Stimulated activated naive CD8-positive, alpha-beta T cell treated with anti-CD3 and anti-CD28 coated beads, Interleukin-15, amount 100 ng/mL, for 72 hours (primary cell): ENCODE measurements at regions not wholly inside any gene's neighbourhood (a gene's known extent, or its start where the extent isn't known, plus 50 kb on each side); places are given as distances from the start of the nearest gene placed in this dataset.
A peak's percentile ranks its signal among the peaks of the same experiment; 100 is the strongest.

Experiments
- ATAC-seq: fragments of 150-1000 bp; cut with Tn5 transposase; 2 replicates; pipeline ENCODE4 v1.10.0; 2021; ENCODE audit warnings: mild to moderate bottlenecking, moderate library complexity
- DNase-seq, 2 donors: peaks; one replicate each; pipeline ENCODE4 v3.0.0; 2021 to 2022
- H3K27ac Mint-ChIP-seq, 2 donors: one replicate each; pipeline ENCODE4 v1.8.0; 2022; ENCODE audit warnings: mild to moderate bottlenecking in 2 of 2, mixed read lengths in 2 of 2, moderate library complexity in 2 of 2
- H3K27me3 Mint-ChIP-seq: one replicate; pipeline ENCODE4 v1.8.0; 2022; ENCODE audit warnings: mixed read lengths
- H3K4me1 Mint-ChIP-seq: one replicate; pipeline ENCODE4 v1.8.0; 2022; ENCODE audit warnings: mild to moderate bottlenecking, mixed read lengths
- H3K4me3 Mint-ChIP-seq, 2 donors: one replicate each; pipeline ENCODE4 v1.8.0; 2022; ENCODE audit warnings: mild to moderate bottlenecking in 2 of 2, mixed read lengths in 2 of 2, moderate library complexity in 1 of 2
- H3K9me3 Mint-ChIP-seq, 2 donors: one replicate each; pipeline ENCODE4 v1.8.0; 2022; ENCODE audit warnings: mixed read lengths in 2 of 2

DNA sequence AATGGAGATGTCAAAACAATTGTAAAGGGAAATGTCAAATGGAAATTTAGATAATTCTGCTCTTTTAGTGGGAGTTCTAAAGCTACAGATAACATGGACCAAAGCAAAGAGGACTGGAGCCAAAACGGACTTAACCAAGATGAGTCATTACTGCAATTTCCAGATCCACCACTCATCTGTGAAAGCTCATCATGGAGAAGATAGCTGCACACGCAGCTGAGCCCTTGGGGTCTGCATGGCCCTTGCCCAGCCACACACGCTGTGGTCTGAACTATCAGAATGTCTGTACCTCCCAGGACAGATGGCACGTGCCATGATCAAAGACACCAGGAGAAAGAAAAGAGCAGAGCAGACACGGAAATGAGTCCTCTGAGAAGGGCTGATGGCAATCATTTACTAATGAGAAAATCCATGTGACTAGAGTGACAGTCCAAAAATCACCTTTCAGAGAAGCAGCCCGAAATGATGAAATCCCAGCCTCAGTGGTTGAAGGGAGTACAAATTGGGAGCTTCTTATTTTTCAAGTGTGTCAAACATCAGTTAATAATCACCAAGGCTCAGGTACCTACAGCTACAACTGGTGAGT lies 177.9 kb upstream of the MGMT start:
- Mint-ChIP-seq H3K27me3 (no peaks in the 10 kb centered on the region), H3K4me3 (no peak overlapping the region), H3K27ac (no peak overlapping the region), H3K4me1 (no peaks in the 10 kb centered on the region), H3K9me3 (no peaks in the 10 kb centered on the region)
- DNase-seq (no peak), ATAC-seq (no peak)

DNA sequence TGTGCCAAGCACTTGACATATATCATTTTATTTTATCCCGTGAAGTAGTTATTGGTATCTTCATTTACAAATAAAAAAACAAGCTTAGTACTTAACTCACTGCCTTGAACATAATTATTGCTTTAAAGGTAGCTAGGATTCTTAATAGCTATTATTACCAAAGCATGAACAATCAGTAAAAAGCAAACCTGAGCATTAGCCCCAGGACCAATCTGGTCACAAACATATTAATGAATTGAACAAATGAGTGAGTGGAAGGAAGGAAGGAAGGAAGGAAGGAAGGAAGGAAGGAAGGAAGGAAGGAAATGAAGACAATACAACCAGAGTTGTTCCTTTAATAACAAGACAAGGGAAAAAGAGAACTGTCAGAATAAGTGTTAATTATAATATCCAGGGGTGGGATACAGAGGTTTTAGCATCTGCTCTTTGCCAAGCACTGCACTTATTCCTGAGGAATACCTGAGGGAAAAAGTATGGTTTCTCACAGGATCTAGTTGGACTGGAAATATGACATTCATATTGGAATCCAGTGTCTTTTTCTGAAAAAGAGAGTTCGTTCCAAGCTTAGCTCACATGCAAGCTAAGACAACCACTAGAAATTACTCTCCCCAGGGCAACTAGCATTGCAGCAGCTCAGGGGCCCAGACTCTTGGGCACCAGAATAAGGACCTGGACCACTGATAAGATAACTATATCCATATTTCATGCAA lies 172.9 kb upstream of the MGMT start:
- Mint-ChIP-seq H3K9me3 (no peaks in the 10 kb centered on the region), H3K4me3 (no peak overlapping the region), H3K27me3 (peaks cover 6% of the 10 kb centered on the region), H3K27ac (no peak overlapping the region), H3K4me1 (no peaks in the 10 kb centered on the region)
- ATAC-seq: no peak
- DNase-seq: no peak

DNA sequence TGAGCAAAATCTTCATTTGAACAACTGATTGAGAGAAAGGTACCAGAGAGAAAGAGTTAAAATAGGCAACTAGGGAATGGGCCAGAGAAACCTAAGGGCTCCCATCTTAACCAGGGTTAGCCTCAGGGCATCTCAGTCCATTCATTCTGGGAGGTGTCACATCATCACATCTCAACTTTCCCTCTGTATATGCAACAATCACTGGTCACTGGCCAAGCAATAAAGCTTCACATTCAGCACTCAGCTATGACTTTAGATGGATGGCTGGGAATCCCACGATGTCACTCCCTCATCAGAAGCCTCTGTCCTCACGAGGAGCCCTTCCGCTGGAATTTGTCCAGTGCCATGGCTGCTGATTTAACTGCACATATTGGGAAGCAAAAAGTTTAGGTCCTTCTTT lies 172.1 kb upstream of the MGMT start:
- Mint-ChIP-seq H3K27ac (no peak overlapping the region), H3K4me1 (no peaks in the 10 kb centered on the region), H3K4me3 (no peak overlapping the region), H3K9me3 (no peaks in the 10 kb centered on the region), H3K27me3 (peaks cover 6% of the 10 kb centered on the region)
- ATAC-seq (no peak), DNase-seq (no peak)

DNA sequence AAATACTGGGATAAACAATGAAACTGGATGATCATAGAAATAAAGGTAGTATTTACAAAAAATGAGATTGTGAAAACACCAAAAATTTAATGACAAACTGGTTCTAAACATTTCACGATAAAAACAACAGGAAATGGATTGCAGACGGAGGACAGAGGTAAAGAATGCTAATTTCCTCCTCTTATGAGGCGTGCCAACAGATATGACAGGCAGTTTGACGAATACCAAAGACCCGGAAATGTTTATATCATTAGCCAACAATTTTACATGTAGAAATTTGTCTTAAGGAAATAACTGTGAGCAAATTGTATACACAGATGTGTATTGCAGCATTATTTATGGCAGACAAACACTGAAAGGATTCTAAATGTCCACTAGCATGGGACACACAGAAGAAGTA lies 162.0 kb upstream of the MGMT start:
- no peaks in the 10 kb centered on the region for H3K27me3 Mint-ChIP-seq
- H3K4me3 Mint-ChIP-seq: no peak overlapping the region
- no peak for DNase-seq
- H3K4me1 Mint-ChIP-seq: no peaks in the 10 kb centered on the region
- peak overlapping the region in 1 of 2 donors; percentile 76 for H3K27ac Mint-ChIP-seq
- ATAC-seq: no peak
- no peaks in the 10 kb centered on the region for H3K9me3 Mint-ChIP-seq

DNA sequence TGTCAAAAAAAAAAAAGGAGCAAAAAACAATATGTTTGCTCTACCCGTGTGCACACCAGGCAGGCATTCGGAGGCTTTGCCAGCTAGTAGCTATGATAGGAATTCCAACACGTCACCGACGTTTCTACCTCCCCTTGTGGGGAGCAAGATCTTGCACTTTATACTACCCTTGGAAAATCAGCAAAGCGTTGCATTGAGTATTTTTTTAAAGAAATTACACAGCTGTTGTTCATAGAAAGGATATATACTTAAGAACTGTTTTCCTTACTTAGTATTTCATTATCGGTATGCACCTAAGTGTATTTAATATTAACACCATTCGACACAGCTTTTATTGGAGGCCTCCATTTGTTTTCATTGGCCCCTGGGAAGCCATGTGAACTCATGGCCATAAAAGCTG lies 159.9 kb upstream of the MGMT start:
- H3K9me3 Mint-ChIP-seq: no peaks in the 10 kb centered on the region
- H3K27ac Mint-ChIP-seq: no peak overlapping the region
- H3K4me1 Mint-ChIP-seq: no peaks in the 10 kb centered on the region
- ATAC-seq (no peak), DNase-seq (no peak)
- no peaks in the 10 kb centered on the region for H3K27me3 Mint-ChIP-seq
- H3K4me3 Mint-ChIP-seq: no peak overlapping the region

DNA sequence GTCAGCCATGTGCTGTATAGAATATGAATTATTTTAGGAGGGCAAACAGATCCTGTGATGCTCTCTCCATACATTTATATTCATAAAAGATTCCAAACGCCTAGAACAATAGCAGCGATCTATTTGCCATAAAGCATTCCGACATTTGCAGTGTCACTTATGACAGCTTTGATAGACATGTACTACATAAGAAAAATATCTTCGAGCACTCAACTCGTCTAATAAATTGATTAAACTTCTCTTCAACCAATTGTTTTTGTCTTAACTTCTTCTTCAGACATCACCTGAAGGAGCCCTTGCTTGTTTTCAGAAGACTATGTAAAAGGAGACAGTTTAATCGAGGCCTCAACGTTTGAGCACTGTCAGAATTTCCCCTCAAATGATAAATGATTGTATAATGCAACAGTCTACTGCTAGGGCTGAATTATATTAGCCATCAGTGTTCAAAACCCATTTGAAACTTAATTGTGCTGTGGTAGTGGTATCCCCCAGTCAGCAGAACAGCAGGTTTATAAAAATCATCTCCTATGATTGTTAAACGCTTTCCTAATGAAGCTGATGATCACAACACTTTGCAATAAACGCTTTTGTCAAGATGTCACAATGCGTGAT lies 158.0 kb upstream of the MGMT start:
- ATAC-seq (no peak), DNase-seq (no peak)
- Mint-ChIP-seq H3K4me3 (no peak overlapping the region), H3K4me1 (no peaks in the 10 kb centered on the region), H3K9me3 (peaks cover 0 to 7% of the 10 kb centered on the region in 2 donors), H3K27ac (no peak overlapping the region), H3K27me3 (no peaks in the 10 kb centered on the region)

DNA sequence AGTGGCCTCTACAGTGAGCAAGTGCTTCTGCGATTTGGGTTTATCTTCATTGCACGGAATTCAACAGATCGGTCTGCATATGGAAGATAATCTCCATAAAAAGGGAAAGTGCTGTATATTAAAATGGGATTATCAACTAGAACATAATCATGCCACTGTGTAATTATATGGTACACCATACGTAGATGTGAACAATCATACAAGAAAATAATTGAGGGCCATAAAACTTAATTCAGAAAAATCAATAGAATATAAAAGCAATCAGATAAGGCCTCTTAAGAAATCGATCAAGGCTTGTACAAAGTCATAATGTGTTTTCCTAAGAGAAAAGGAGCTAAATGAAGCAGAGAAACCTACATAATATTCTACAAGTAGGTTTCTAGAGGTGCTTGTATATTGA lies 157.5 kb upstream of the MGMT start:
- ATAC-seq: no peak
- DNase-seq: no peak
- H3K27me3 Mint-ChIP-seq: peaks cover 2% of the 10 kb centered on the region

DNA sequence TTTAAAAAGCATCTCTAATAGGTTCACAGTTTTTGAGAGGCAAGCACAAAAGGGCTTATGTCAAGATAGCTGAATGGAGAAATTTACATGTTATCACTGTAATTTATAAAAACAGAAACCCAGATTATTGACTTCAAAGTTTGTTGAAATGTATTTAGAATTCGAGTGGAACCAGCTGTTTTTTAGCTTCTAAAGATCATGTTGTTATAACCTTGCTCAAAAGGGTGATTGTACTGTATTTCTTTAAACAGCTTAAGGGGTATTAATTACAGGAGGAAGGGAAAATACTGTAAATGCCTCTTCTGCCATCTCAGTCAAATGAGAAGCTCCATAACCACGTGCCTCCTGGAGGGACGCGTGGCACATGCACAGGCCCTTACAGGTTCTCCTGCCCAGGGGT lies 156.2 kb upstream of the MGMT start:
- Mint-ChIP-seq H3K27ac (no peak overlapping the region), H3K4me1 (no peaks in the 10 kb centered on the region), H3K4me3 (no peak overlapping the region), H3K9me3 (peaks cover 9 to 17% of the 10 kb centered on the region in 2 donors), H3K27me3 (peaks cover 8% of the 10 kb centered on the region)
- no peak for DNase-seq
- ATAC-seq: no peak

More for the DNA sequence above, 157.5 kb upstream of the MGMT start:
- H3K9me3 Mint-ChIP-seq: peaks cover 0 to 8% of the 10 kb centered on the region in 2 donors
- no peak overlapping the region for H3K27ac Mint-ChIP-seq
- no peaks in the 10 kb centered on the region for H3K4me1 Mint-ChIP-seq
- H3K4me3 Mint-ChIP-seq: no peak overlapping the region

DNA sequence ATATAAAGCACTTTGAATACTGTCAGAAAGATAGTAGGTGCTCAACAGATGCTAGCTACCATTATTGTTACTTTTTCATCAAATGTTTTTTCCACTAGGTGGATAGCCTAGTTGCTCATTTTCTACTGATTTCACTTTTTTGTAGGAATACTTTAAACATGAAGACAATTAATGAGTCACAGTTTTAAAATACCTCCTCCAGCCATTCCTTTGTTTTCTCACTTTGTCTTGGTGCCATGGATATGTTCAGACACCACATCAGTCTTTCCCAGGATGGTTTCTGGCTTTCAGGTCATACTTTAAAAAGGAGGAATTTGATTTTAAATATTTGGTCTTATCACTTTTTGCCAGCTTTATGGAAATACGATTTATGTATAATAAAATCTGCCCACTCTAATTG lies 147.1 kb upstream of the MGMT start:
- ATAC-seq: no peak
- no peaks in the 10 kb centered on the region for H3K4me1 Mint-ChIP-seq
- no peak for DNase-seq
- H3K27me3 Mint-ChIP-seq: peaks cover 3% of the 10 kb centered on the region
- no peak overlapping the region for H3K27ac Mint-ChIP-seq
- H3K4me3 Mint-ChIP-seq: no peak overlapping the region
- peaks cover 17 to 21% of the 10 kb centered on the region in 2 donors for H3K9me3 Mint-ChIP-seq

DNA sequence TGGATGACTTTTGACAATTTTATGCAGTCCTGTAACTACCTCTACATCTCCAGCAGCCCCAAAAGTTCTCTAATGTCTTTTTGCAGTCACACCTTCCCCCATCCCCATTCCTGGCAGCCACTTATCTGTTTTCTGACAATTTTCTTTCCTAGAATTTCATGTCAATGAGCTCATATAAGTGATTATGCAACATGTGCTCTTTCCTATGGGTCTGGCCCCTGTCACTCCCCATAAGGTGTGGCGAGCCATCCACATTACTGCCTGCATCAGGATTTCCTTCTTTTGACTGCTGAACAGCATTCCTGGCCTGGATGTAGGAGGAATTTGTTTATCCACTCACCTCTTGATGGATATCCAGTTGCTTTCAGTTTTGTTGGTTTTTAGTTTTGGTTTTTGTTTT lies 146.7 kb upstream of the MGMT start:
- Mint-ChIP-seq H3K27ac (no peak overlapping the region), H3K27me3 (peaks cover under 1% of the 10 kb centered on the region), H3K4me3 (no peak overlapping the region), H3K9me3 (peaks cover 13 to 17% of the 10 kb centered on the region in 2 donors), H3K4me1 (no peaks in the 10 kb centered on the region)
- DNase-seq (no peak), ATAC-seq (no peak)

DNA sequence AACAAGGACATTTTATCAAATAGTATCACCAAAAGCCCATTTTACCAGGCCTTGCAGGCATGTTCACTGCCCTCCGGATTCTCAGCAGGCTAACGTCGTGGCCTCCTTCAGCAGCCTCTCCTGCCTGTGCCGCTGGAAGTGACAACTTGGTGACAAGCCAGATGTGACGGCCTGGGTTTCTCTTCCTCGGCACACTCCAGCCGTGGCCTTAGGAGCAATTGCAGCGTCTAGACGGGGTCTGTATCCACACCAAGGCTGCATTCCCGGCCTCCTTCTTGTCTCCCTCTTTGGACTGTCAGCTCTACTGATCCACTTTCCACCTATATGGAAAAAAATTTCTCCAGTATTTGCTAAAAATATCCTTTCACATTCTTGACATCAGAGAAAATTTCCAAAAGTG lies 145.3 kb upstream of the MGMT start:
- no peak for DNase-seq
- no peak overlapping the region for H3K27ac Mint-ChIP-seq
- ATAC-seq: no peak
- no peaks in the 10 kb centered on the region for H3K4me1 Mint-ChIP-seq
- peaks cover 14% of the 10 kb centered on the region for H3K27me3 Mint-ChIP-seq
- no peak overlapping the region for H3K4me3 Mint-ChIP-seq
- peaks cover 6 to 16% of the 10 kb centered on the region in 2 donors for H3K9me3 Mint-ChIP-seq

DNA sequence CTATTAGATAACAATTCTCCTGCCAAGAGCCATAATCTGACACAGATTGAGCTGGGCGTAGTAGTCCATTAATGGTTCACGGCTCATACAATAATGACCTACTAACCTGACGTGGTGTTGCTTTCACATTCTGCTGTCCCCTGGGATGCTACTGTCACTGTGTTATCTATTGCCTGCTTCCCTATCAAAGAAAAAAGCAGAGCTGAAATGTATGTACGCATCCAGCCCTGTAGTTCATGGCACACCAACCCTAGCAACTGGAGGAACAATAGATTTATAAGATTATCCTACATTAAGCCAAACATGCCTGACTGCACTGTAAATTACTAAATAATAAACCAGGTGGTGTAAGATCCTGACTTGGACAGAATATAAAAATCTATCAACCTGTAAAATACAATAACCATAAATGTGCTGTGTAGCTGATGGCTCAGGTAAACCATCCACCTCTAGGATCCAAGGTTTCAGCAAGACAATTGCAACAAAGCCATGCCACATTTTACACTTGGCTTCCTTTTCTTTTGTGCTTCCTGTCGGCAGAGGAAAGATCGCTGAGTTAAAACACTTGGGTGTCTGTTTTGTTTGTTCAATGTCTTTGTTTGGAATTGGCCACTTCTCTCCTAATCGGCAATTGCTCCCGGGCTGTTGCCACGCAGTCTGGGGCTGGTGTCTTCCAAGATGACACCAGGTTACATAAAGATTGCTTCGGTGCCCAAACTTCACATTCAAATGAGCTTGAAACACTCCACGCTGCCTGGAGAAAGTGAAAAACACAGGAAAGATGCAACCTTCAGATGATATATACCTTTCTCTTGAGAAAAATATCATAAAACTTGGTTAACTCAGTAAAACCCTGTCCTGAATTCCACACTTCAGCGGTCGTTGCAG lies 143.9 kb upstream of the MGMT start:
- Mint-ChIP-seq H3K4me1 (no peaks in the 10 kb centered on the region), H3K27ac (no peak overlapping the region), H3K4me3 (no peak overlapping the region), H3K27me3 (peaks cover 15% of the 10 kb centered on the region), H3K9me3 (peaks cover 6 to 16% of the 10 kb centered on the region in 2 donors)
- ATAC-seq (no peak), DNase-seq (no peak)

DNA sequence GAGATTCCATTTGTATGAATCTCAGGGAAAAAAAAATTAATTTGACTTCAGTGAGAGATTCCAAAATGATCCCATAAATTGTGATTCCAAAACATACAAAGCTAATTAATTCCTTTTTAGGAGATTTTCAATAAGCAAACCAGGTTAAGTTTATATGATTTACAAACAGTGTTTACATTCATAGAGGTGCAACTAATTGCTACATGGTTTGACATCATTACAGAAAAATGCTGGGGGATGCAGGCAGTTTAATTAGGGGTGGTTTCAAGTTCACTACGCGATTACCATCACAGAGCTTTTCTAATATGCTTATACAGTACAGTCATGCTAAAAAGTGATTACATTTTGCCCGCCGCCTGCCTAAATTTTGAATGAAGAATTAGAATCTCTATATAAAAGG lies 143.2 kb upstream of the MGMT start:
- H3K9me3 Mint-ChIP-seq: peaks cover 3 to 12% of the 10 kb centered on the region in 2 donors
- H3K27me3 Mint-ChIP-seq: peaks cover 15% of the 10 kb centered on the region
- no peak overlapping the region for H3K27ac Mint-ChIP-seq
- DNase-seq: no peak
- ATAC-seq: no peak
- no peak overlapping the region for H3K4me3 Mint-ChIP-seq
- no peaks in the 10 kb centered on the region for H3K4me1 Mint-ChIP-seq

DNA sequence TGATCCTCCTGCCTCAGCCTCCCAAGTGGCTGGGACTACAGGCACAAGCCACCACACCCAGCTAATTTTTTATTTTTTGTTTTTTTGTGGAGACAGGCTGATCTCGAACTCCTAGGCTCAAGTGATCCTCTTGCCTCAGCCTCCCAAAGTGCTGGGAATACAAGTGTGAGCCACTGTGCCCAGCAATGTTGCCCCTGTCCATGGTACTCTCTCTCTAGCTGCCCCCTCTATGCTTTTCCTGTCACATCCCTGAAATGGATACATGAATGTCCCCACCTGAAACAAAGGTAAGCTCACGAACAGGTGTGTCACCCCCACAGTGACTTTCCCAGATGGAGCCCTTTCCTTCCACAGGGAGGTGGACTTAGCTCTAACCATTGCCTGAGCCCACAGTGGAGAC lies 141.1 kb upstream of the MGMT start:
- ATAC-seq (no peak), DNase-seq (no peak)
- Mint-ChIP-seq H3K27me3 (peaks cover 21% of the 10 kb centered on the region), H3K27ac (no peak overlapping the region), H3K4me3 (no peak overlapping the region), H3K9me3 (no peaks in the 10 kb centered on the region), H3K4me1 (no peaks in the 10 kb centered on the region)

DNA sequence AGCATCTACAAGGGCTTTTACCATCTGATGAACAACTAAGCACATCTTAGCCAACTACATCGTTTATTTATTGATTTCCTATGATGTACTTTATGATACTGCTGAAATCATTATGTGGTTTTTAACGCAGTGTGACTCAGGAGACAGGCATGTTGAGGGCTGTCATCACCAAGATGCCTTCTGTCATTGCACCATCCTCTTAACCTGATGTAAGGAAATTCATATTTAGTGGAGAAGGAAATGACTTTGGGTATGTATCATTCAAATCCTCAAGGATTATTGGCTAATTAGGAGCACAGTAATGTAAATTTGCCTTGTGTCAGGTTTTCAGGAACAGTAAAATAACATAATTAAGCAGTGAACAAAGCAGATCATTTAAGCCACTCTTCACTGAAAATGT lies 138.5 kb upstream of the MGMT start:
- H3K4me3 Mint-ChIP-seq: no peak overlapping the region
- no peak overlapping the region for H3K27ac Mint-ChIP-seq
- ATAC-seq: no peak
- no peaks in the 10 kb centered on the region for H3K9me3 Mint-ChIP-seq
- H3K27me3 Mint-ChIP-seq: peaks cover 21% of the 10 kb centered on the region
- no peak for DNase-seq
- no peaks in the 10 kb centered on the region for H3K4me1 Mint-ChIP-seq
